HL-60/S4 treated with retinoic acid at 250 ng/mL for 4 days and 3 days (cell line): ENCODE measurements at regions not wholly inside any gene's neighbourhood (a gene's known extent, or its start where the extent isn't known, plus 50 kb on each side); places are given as distances from the start of the nearest gene placed in this dataset.
"Not testable (repeated sequence)": the region's sequence is repeated elsewhere in the genome, so short reads cannot be mapped to it uniquely, and the experiment has no call there.

Experiments
- in situ Hi-C: fragments of 300-500 bp; cut with MboI; formaldehyde crosslinking; loops from 2 replicates; pipeline ENCODE4 v1.7.0; 2022; ENCODE audit warnings: low sequenced_read_pairs

GRCh38 chr15:36047018-36047716, 501.2 kb upstream of the DPH6 start:
- in situ Hi-C loops, result loop anchor here (25.0 kb wide), 1 partner anchor 110 kb away; no protein-coding TSS in a partner anchor

GRCh38 chr15:36050899-36051298, 504.9 kb upstream of the DPH6 start:
- in situ Hi-C loops, result no loop called here

- in situ Hi-C loops, result not testable (repeated sequence)
Measured at GRCh38 chr15:36052641-36053040, 506.7 kb upstream of the DPH6 start.

- in situ Hi-C loops, result no loop called here
Measured at GRCh38 chr15:36053746-36054145, 507.8 kb upstream of the DPH6 start.

GRCh38 chr15:36059596-36059995, 513.6 kb upstream of the DPH6 start:
- in situ Hi-C loops, result no loop called here

GRCh38 chr15:36062357-36062756, 516.4 kb upstream of the DPH6 start:
- in situ Hi-C loops, result no loop called here

GRCh38 chr15:36066757-36067156, 512.7 kb upstream of the CDIN1 start:
- in situ Hi-C loops, result no loop called here

- in situ Hi-C loops, result no loop called here
Measured at GRCh38 chr15:36067483-36068274, 511.7 kb upstream of the CDIN1 start.

- in situ Hi-C loops, result no loop called here
Measured at GRCh38 chr15:36075333-36075732, 504.1 kb upstream of the CDIN1 start.

- in situ Hi-C loops, result no loop called here
Measured at GRCh38 chr15:36079021-36079420, 500.4 kb upstream of the CDIN1 start.

GRCh38 chr15:36080759-36081158, 498.7 kb upstream of the CDIN1 start:
- in situ Hi-C loops, result no loop called here

GRCh38 chr15:36090286-36090946, 489.0 kb upstream of the CDIN1 start:
- in situ Hi-C loops, result no loop called here

- in situ Hi-C loops, result no loop called here
Measured at GRCh38 chr15:36106640-36107335, 472.6 kb upstream of the CDIN1 start.

GRCh38 chr15:36108541-36108940, 470.9 kb upstream of the CDIN1 start:
- in situ Hi-C loops, result no loop called here

- in situ Hi-C loops, result no loop called here
Measured at GRCh38 chr15:36109943-36110658, 469.3 kb upstream of the CDIN1 start.

- in situ Hi-C loops, result no loop called here
Measured at GRCh38 chr15:36110659-36110993, 468.8 kb upstream of the CDIN1 start.

- in situ Hi-C loops, result no loop called here
Measured at GRCh38 chr15:36117296-36117787, 462.1 kb upstream of the CDIN1 start.

- in situ Hi-C loops, result no loop called here
Measured at GRCh38 chr15:36126194-36126593, 453.2 kb upstream of the CDIN1 start.

- in situ Hi-C loops, result no loop called here
Measured at GRCh38 chr15:36130641-36131310, 448.6 kb upstream of the CDIN1 start.

GRCh38 chr15:36133742-36134141, 445.7 kb upstream of the CDIN1 start:
- in situ Hi-C loops, result no loop called here
